GM23338 (cell line): ENCODE measurements at regions not wholly inside any gene's neighbourhood (a gene's known extent, or its start where the extent isn't known, plus 50 kb on each side); places are given as distances from the start of the nearest gene placed in this dataset.

Experiments
- ATAC-seq: fragments of 200-7000 bp; cut with Tn5 transposase; 3 replicates; pipeline ENCODE4 v1.9.1; 2020
- DNase-seq: peaks from one replicate; pipeline ENCODE4 v3.0.0-alpha.2; 2015; ENCODE audit warnings: low spot score
- H2AFZ ChIP-seq: fragments of 200-600 bp; sonication (generic); 2 replicates; pipeline ENCODE4 v1.8.0; 2016; ENCODE audit warnings: antibody characterized with exemption, mild to moderate bottlenecking, moderate library complexity
- H3F3A ChIP-seq: fragments of 200-600 bp; sonication (generic); replicated peaks from 2 replicates; pipeline ENCODE4 v1.8.0; 2017; ENCODE audit warnings: antibody characterized with exemption, mixed run types, low read depth
- H3K27ac ChIP-seq: fragments of 200-600 bp; sonication (generic); 2 replicates; pipeline ENCODE4 v1.6.1; 2016; ENCODE audit warnings: low read depth
- H3K27me3 ChIP-seq: fragments of 200-600 bp; sonication (generic); 2 replicates; pipeline ENCODE4 v1.8.0; 2016; ENCODE audit warnings: mild to moderate bottlenecking, mixed run types, moderate library complexity; ENCODE audit not compliant: insufficient read depth
- H3K36me3 ChIP-seq: fragments of 200-600 bp; sonication (generic); 2 replicates; pipeline ENCODE4 v1.8.0; 2016; ENCODE audit warnings: mild to moderate bottlenecking; ENCODE audit not compliant: insufficient read depth
- H3K4me1 ChIP-seq: fragments of 200-600 bp; sonication (generic); 2 replicates; pipeline ENCODE4 v1.8.0; 2016; ENCODE audit warnings: mild to moderate bottlenecking, moderate library complexity; ENCODE audit not compliant: insufficient read depth
- H3K4me2 ChIP-seq: fragments of 200-600 bp; sonication (generic); 2 replicates; pipeline ENCODE4 v1.7.1; 2017; ENCODE audit warnings: mixed run types
- H3K4me3 ChIP-seq: fragments of 200-600 bp; sonication (generic); 2 replicates; pipeline ENCODE4 v1.6.1; 2016; ENCODE audit warnings: mixed run types
- H3K79me2 ChIP-seq: fragments of 200-600 bp; sonication (generic); replicated peaks from 2 replicates; pipeline ENCODE4 v1.8.0; 2017; ENCODE audit warnings: mild to moderate bottlenecking; ENCODE audit not compliant: insufficient read depth
- H3K9me2 ChIP-seq: fragments of 200-600 bp; sonication (generic); 2 replicates; pipeline ENCODE4 v1.8.0; 2017; ENCODE audit not compliant: insufficient read depth
- H4K20me1 ChIP-seq: fragments of 200-600 bp; sonication (generic); replicated peaks from 2 replicates; pipeline ENCODE4 v1.8.0; 2017; ENCODE audit warnings: mild to moderate bottlenecking; ENCODE audit not compliant: insufficient read depth
- H3K27ac Mint-ChIP-seq: 2 replicates; pipeline ENCODE4 v1.8.0; 2020; ENCODE audit warnings: inconsistent platforms, mild to moderate bottlenecking, moderate library complexity, mixed read lengths
- H3K27me3 Mint-ChIP-seq: 3 replicates; pipeline ENCODE4 v1.8.0; 2022; ENCODE audit warnings: low read depth, mild to moderate bottlenecking, moderate library complexity, mixed read lengths, inconsistent platforms; ENCODE audit not compliant: insufficient read depth, poor library complexity
- H3K36me3 Mint-ChIP-seq: 3 replicates; pipeline ENCODE4 v1.8.0; 2021; ENCODE audit warnings: low read depth, mild to moderate bottlenecking, inconsistent platforms, moderate library complexity, mixed read lengths
- H3K4me1 Mint-ChIP-seq: 3 replicates; pipeline ENCODE4 v1.8.0; 2020; ENCODE audit warnings: mild to moderate bottlenecking, inconsistent platforms, mixed read lengths
- H3K4me3 Mint-ChIP-seq: 3 replicates; pipeline ENCODE4 v1.8.0; 2021; ENCODE audit warnings: moderate library complexity, mild to moderate bottlenecking, inconsistent platforms, mixed read lengths
- H3K9me3 Mint-ChIP-seq: 3 replicates; pipeline ENCODE4 v1.8.0; 2020; ENCODE audit warnings: moderate library complexity, mild to moderate bottlenecking, inconsistent platforms, mixed read lengths
- CREB1 ChIP-seq: fragments of 250-450 bp; sonication (Bioruptor Pico); IDR thresholded peaks from 2 replicates; pipeline ENCODE4 v1.5.0; 2020; ENCODE audit warnings: low read depth, mild to moderate bottlenecking, moderate library complexity
- EZH2 ChIP-seq: fragments of 200-600 bp; sonication (generic); IDR thresholded peaks from one replicate; pipeline ENCODE4 v1.8.0; 2017; ENCODE audit warnings: antibody characterized with exemption, mild to moderate bottlenecking, low read depth; ENCODE audit not compliant: unreplicated experiment
- EZH2phosphoT487 ChIP-seq: fragments of 200-600 bp; sonication (generic); IDR thresholded peaks from one replicate; pipeline ENCODE4 v1.8.1; 2018; ENCODE audit warnings: antibody characterized with exemption; ENCODE audit not compliant: unreplicated experiment
- JUNB ChIP-seq: IDR thresholded peaks from one replicate; pipeline ENCODE4 v1.6.1; 2016; ENCODE audit warnings: antibody characterized with exemption; ENCODE audit not compliant: unreplicated experiment
- NANOG ChIP-seq: IDR thresholded peaks from 2 replicates; pipeline ENCODE4 v1.6.1; 2016; ENCODE audit warnings: antibody characterized with exemption, borderline replicate concordance
- POLR2AphosphoS5 ChIP-seq: IDR thresholded peaks from 2 replicates; pipeline ENCODE4 v1.6.1; 2016; ENCODE audit warnings: antibody characterized with exemption, low read depth
- STAT1 ChIP-seq: IDR thresholded peaks from one replicate; pipeline ENCODE4 v1.6.1; 2016; ENCODE audit warnings: antibody characterized with exemption; ENCODE audit not compliant: unreplicated experiment
- ZNF114 ChIP-seq: fragments of 250-450 bp; sonication (Bioruptor Pico); IDR thresholded peaks from 2 replicates; pipeline ENCODE4 v1.5.0; 2020; ENCODE audit warnings: mild to moderate bottlenecking, moderate library complexity
- ZNF331 ChIP-seq: fragments of 250-450 bp; sonication (Bioruptor Pico); IDR thresholded peaks from 2 replicates; pipeline ENCODE4 v1.5.0; 2020; ENCODE audit warnings: low read depth, mild to moderate bottlenecking, moderate library complexity
- TF ChIP-seq, protein P1 (sequence below), 2 experiments: fragments of 200-600 bp in 1 of 2; sonication (generic) in 1 of 2; conservative IDR thresholded peaks; 2 replicates each; pipeline versions ENCODE4 v1.5.1 to v1.6.1; 2016 to 2017; ENCODE audit warnings: antibody characterized with exemption in 2 of 2, low read depth in 2 of 2, mild to moderate bottlenecking in 2 of 2, moderate library complexity in 1 of 2
- TF ChIP-seq, protein P2 (sequence below): fragments of 250-450 bp; sonication (Bioruptor Pico); IDR thresholded peaks from 2 replicates; pipeline ENCODE4 v1.5.0; 2020; ENCODE audit warnings: mild to moderate bottlenecking, moderate library complexity
- TF ChIP-seq, protein P3 (sequence below): IDR thresholded peaks from one replicate; pipeline ENCODE4 v1.6.1; 2018; ENCODE audit warnings: antibody characterized with exemption; ENCODE audit not compliant: unreplicated experiment
- TF ChIP-seq, protein P4 (sequence below): IDR thresholded peaks from 2 replicates; pipeline ENCODE4 v1.6.1; 2016; ENCODE audit warnings: antibody characterized with exemption

DNA sequence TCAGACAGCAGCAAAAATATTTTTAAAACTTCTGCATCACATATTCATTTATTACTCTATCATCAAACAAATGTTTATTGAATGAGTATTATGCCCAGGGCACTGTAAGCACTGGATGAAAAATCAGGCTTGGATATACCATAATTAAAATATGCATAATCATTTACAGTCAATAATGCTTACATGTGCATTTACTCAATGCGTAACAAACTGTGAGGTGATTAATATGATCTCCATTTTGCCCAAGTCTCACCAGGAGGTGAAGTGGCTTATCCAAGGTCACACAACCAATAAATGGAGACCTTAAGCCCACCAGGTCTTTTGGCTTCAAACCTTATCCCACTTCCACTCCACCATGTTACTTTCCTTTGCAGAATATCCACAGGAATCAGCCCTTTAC, 117.3 kb upstream of the SLC24A5 start:
- H3K27me3 Mint-ChIP-seq, result peaks cover under 1% of the 10 kb centered on the region
- TF ChIP-seq, protein P1, sequence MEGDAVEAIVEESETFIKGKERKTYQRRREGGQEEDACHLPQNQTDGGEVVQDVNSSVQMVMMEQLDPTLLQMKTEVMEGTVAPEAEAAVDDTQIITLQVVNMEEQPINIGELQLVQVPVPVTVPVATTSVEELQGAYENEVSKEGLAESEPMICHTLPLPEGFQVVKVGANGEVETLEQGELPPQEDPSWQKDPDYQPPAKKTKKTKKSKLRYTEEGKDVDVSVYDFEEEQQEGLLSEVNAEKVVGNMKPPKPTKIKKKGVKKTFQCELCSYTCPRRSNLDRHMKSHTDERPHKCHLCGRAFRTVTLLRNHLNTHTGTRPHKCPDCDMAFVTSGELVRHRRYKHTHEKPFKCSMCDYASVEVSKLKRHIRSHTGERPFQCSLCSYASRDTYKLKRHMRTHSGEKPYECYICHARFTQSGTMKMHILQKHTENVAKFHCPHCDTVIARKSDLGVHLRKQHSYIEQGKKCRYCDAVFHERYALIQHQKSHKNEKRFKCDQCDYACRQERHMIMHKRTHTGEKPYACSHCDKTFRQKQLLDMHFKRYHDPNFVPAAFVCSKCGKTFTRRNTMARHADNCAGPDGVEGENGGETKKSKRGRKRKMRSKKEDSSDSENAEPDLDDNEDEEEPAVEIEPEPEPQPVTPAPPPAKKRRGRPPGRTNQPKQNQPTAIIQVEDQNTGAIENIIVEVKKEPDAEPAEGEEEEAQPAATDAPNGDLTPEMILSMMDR (conservative IDR thresholded peaks at IDR 0.05; ENCODE audit: low read depth in 2 of 2), result no peak
- no peak for TF ChIP-seq NANOG
- TF ChIP-seq, protein P2, sequence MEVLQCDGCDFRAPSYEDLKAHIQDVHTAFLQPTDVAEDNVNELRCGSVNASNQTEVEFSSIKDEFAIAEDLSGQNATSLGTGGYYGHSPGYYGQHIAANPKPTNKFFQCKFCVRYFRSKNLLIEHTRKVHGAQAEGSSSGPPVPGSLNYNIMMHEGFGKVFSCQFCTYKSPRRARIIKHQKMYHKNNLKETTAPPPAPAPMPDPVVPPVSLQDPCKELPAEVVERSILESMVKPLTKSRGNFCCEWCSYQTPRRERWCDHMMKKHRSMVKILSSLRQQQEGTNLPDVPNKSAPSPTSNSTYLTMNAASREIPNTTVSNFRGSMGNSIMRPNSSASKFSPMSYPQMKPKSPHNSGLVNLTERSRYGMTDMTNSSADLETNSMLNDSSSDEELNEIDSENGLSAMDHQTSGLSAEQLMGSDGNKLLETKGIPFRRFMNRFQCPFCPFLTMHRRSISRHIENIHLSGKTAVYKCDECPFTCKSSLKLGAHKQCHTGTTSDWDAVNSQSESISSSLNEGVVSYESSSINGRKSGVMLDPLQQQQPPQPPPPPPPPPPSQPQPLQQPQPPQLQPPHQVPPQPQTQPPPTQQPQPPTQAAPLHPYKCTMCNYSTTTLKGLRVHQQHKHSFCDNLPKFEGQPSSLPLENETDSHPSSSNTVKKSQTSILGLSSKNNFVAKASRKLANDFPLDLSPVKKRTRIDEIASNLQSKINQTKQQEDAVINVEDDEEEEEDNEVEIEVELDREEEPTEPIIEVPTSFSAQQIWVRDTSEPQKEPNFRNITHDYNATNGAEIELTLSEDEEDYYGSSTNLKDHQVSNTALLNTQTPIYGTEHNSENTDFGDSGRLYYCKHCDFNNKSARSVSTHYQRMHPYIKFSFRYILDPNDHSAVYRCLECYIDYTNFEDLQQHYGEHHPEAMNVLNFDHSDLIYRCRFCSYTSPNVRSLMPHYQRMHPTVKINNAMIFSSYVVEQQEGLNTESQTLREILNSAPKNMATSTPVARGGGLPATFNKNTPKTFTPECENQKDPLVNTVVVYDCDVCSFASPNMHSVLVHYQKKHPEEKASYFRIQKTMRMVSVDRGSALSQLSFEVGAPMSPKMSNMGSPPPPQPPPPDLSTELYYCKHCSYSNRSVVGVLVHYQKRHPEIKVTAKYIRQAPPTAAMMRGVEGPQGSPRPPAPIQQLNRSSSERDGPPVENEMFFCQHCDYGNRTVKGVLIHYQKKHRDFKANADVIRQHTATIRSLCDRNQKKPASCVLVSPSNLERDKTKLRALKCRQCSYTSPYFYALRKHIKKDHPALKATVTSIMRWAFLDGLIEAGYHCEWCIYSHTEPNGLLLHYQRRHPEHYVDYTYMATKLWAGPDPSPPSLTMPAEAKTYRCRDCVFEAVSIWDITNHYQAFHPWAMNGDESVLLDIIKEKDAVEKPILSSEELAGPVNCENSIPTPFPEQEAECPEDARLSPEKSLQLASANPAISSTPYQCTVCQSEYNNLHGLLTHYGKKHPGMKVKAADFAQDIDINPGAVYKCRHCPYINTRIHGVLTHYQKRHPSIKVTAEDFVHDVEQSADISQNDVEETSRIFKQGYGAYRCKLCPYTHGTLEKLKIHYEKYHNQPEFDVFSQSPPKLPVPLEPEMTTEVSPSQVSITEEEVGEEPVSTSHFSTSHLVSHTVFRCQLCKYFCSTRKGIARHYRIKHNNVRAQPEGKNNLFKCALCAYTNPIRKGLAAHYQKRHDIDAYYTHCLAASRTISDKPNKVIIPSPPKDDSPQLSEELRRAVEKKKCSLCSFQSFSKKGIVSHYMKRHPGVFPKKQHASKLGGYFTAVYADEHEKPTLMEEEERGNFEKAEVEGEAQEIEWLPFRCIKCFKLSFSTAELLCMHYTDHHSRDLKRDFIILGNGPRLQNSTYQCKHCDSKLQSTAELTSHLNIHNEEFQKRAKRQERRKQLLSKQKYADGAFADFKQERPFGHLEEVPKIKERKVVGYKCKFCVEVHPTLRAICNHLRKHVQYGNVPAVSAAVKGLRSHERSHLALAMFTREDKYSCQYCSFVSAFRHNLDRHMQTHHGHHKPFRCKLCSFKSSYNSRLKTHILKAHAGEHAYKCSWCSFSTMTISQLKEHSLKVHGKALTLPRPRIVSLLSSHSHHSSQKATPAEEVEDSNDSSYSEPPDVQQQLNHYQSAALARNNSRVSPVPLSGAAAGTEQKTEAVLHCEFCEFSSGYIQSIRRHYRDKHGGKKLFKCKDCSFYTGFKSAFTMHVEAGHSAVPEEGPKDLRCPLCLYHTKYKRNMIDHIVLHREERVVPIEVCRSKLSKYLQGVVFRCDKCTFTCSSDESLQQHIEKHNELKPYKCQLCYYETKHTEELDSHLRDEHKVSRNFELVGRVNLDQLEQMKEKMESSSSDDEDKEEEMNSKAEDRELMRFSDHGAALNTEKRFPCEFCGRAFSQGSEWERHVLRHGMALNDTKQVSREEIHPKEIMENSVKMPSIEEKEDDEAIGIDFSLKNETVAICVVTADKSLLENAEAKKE (CRISPR knock-in tag), result no peak
- TF ChIP-seq ZNF114 (CRISPR knock-in tag), result no peak
- no peak for TF ChIP-seq ZNF331 (CRISPR knock-in tag)
- TF ChIP-seq, protein P3, sequence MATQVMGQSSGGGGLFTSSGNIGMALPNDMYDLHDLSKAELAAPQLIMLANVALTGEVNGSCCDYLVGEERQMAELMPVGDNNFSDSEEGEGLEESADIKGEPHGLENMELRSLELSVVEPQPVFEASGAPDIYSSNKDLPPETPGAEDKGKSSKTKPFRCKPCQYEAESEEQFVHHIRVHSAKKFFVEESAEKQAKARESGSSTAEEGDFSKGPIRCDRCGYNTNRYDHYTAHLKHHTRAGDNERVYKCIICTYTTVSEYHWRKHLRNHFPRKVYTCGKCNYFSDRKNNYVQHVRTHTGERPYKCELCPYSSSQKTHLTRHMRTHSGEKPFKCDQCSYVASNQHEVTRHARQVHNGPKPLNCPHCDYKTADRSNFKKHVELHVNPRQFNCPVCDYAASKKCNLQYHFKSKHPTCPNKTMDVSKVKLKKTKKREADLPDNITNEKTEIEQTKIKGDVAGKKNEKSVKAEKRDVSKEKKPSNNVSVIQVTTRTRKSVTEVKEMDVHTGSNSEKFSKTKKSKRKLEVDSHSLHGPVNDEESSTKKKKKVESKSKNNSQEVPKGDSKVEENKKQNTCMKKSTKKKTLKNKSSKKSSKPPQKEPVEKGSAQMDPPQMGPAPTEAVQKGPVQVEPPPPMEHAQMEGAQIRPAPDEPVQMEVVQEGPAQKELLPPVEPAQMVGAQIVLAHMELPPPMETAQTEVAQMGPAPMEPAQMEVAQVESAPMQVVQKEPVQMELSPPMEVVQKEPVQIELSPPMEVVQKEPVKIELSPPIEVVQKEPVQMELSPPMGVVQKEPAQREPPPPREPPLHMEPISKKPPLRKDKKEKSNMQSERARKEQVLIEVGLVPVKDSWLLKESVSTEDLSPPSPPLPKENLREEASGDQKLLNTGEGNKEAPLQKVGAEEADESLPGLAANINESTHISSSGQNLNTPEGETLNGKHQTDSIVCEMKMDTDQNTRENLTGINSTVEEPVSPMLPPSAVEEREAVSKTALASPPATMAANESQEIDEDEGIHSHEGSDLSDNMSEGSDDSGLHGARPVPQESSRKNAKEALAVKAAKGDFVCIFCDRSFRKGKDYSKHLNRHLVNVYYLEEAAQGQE, result no peak
- no peak for TF ChIP-seq EZH2
- TF ChIP-seq CREB1 (CRISPR knock-in tag), result no peak
- no peak for TF ChIP-seq STAT1
- no peak for TF ChIP-seq JUNB
- TF ChIP-seq, protein P4, sequence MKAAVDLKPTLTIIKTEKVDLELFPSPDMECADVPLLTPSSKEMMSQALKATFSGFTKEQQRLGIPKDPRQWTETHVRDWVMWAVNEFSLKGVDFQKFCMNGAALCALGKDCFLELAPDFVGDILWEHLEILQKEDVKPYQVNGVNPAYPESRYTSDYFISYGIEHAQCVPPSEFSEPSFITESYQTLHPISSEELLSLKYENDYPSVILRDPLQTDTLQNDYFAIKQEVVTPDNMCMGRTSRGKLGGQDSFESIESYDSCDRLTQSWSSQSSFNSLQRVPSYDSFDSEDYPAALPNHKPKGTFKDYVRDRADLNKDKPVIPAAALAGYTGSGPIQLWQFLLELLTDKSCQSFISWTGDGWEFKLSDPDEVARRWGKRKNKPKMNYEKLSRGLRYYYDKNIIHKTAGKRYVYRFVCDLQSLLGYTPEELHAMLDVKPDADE, result no peak
- no peak for TF ChIP-seq EZH2phosphoT487
- no peak for TF ChIP-seq POLR2AphosphoS5
- Histone ChIP-seq H3K4me3 (no peak overlapping the region), H3K4me1 (peaks cover 11% of the 10 kb centered on the region), H4K20me1 (no peaks in the 10 kb centered on the region), H3K36me3 (no peaks in the 10 kb centered on the region), H3K79me2 (no peaks in the 10 kb centered on the region), H3K27ac (no peak overlapping the region), H3F3A (no peaks in the 10 kb centered on the region), H3K27me3 (no peaks in the 10 kb centered on the region), H2AFZ (no peak overlapping the region), H3K4me2 (no peak overlapping the region), H3K9me2 (peaks cover 44% of the 10 kb centered on the region)
- H3K27ac Mint-ChIP-seq, result no peak overlapping the region
- DNase-seq, result no peak
- no peaks in the 10 kb centered on the region; the same call in 1 of the 3 replicates for H3K36me3 Mint-ChIP-seq
- no peak overlapping the region for H3K4me3 Mint-ChIP-seq
- H3K9me3 Mint-ChIP-seq, result peaks cover 2% of the 10 kb centered on the region; the same call in 1 of the 3 replicates
- ATAC-seq, result no peak
- peaks cover 29% of the 10 kb centered on the region for H3K4me1 Mint-ChIP-seq
